HCT116 (cell line): ENCODE measurements at regions not wholly inside any gene's neighbourhood (a gene's known extent, or its start where the extent isn't known, plus 50 kb on each side); places are given as distances from the start of the nearest gene placed in this dataset.

ENCODE experiments used
- CTCF ChIP-seq, 3 experiments: fragments of 200-600 bp in 1 of 3; sonication (generic) in 1 of 3; IDR thresholded peaks in 2 of 3; conservative IDR thresholded peaks in 1 of 3; 2 replicates each; pipeline ENCODE4 v1.5.1; 2012 to 2017; ENCODE audit warnings: low read depth in 2 of 3, low read length in 2 of 3, antibody characterized with exemption in 1 of 3, borderline replicate concordance in 1 of 3, control low read depth in 1 of 3, mild to moderate bottlenecking in 1 of 3, mixed read lengths in 1 of 3, mixed run types in 1 of 3, moderate library complexity in 1 of 3; ENCODE audit not compliant: insufficient read depth in 1 of 3
- MAX ChIP-seq: IDR thresholded peaks from 2 replicates; pipeline ENCODE4 v1.6.1; 2012
- POLR2AphosphoS5 ChIP-seq: IDR thresholded peaks from 2 replicates; pipeline ENCODE4 v1.6.1; 2011; ENCODE audit warnings: mild to moderate bottlenecking, low read depth, low read length, moderate library complexity

GRCh38 chr14:99024926-99025325 is 247.1 kb downstream of the BCL11B start:
- TF ChIP-seq CTCF (IDR thresholded peaks at IDR 0.05 in 2 of 3, conservative IDR thresholded peaks at IDR 0.05 in 1 of 3; ENCODE audit: borderline replicate concordance in 1 of 3, insufficient read depth in 1 of 3, low read depth in 2 of 3, low read length in 2 of 3) (no peak), MAX (no peak), POLR2AphosphoS5 (no peak)
